GM11168 (cell line): ENCODE measurements at regions not wholly inside any gene's neighbourhood (a gene's known extent, or its start where the extent isn't known, plus 50 kb on each side); places are given as distances from the start of the nearest gene placed in this dataset.

Experiments
- in situ Hi-C: fragments of 300-500 bp; cut with MboI; formaldehyde crosslinking; loops from one replicate; pipeline ENCODE4 v1.12.0; 2022; ENCODE audit warnings: low sequenced_read_pairs; ENCODE audit not compliant: unreplicated experiment

DNA sequence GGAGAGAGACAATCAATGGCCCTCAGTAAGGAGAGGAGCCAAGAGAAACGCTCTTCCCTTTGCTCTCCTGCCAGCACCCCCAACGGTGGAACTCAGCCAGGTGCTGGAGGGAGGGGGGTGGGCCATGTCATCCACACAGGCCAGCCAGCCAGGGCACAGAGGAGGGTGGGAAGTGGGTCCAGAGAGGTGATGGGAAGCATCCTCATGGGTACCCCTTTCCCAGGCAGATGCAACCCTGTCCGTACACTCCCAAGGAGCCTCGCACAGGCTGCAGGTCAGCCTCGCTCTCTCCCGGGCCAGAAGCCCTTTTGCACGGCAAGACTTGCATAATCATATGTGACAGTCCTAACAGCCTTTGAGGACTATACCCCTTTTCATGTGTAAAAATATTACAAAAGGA, 142.0 kb upstream of the NAMPT start:
- in situ Hi-C loops: no loop called here

DNA sequence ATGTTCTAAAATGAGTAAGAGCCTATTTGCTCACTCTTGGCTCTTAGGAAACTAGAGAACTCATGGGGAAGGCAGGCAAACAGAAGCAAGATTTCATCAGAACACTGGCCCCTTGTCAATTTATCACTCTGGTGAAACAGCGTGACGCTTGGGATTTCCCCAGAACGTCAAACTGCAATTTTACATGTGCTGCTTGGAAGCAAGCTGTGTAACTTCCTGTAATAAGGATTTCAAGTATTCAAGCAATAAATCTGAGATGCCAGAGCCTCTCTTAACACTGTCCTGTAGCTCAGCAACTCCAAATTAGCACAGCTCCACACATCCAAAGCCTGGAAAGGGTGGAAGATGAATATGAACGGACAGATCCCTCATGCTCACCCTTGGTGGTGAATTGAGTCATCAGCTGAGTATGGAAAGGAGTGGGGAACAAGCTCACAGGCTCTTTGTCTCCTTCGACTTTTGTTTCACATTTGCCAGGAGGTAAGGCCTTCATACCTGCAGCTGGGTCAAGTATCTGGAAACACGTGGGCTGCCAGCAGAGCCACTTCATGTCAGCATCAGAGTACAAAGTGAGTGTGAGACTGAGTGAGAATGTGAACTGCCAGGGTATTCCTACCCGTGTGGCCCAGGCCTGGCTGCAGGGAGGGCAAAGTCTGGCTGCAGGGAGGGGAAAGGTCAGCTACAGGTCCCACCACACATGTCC, 140.4 kb upstream of the NAMPT start:
- in situ Hi-C loops: no loop called here

DNA sequence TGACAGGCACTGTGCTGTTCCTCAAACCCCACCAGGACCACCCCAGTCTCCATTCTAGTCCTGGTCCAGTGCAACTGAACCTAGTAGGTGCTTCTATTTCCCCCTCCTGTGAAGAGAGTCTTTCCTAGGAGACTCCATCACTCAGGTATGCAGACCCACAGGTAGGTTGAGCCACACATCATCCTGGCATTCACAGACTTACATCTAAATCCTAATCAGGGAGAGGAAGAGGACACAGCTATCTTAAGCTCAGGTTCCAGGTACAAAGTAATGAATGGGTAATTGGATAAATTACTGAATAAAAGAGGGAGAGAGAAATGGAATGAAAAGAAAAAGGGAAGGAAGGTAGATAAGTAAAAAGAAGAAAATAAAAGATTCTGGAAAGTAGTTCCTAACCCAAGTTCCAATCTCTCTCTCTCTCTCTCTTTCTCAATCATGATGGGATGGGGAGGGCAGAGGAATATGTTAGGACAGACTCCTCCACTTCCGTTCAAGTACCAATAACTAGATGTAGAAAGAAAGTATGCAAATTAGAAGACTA, 139.8 kb upstream of the NAMPT start:
- in situ Hi-C loops: no loop called here

DNA sequence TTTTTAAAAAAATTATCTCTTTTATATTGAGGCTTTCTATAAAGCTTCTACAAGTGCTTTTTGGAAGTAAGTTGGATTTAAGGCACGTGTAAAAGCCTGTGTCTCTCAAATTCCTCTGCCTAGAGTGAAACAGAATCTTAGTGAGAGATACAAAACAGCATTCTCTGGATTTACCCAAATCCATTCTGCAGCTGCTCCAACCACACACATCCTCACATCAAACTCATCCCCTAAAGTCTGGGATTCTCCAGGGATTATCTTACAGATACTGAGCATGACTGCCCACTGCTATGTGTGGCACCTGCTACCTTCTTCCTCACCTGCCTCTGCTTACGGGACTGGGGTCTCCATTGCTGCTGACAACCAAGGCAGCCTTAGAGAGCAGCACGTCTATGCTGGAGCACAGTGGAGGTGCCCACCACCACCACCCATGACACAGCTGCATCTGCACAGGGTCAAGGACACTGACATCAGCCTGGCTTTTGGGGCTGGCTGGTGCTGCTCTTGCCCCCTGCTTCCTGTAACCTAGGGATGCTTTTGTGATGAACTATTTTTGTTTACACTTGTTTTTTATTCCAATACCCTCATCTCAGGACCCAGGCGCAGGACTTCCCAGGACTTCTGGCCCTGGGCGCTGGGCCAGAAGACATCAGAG, 139.2 kb upstream of the NAMPT start:
- in situ Hi-C loops: no loop called here

DNA sequence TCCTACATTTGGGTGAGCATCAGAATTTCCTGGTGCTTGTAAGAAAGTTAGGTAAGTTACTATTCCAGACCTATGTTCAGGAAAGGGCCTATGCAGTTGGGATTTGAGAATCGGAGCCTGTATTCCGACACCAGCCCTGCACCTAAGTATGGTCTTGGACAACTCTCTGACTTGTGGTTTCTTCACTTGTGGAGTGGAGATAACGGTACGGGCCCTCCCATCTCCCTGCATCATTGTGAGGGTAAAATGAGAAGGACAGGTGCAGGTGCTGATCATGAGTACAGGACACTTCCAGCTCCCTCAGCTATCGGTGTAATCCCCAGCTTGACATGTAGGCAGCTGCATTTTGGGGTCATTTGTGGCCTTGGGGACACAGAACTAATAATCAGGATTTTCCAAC, 138.3 kb upstream of the NAMPT start:
- in situ Hi-C loops: no loop called here

DNA sequence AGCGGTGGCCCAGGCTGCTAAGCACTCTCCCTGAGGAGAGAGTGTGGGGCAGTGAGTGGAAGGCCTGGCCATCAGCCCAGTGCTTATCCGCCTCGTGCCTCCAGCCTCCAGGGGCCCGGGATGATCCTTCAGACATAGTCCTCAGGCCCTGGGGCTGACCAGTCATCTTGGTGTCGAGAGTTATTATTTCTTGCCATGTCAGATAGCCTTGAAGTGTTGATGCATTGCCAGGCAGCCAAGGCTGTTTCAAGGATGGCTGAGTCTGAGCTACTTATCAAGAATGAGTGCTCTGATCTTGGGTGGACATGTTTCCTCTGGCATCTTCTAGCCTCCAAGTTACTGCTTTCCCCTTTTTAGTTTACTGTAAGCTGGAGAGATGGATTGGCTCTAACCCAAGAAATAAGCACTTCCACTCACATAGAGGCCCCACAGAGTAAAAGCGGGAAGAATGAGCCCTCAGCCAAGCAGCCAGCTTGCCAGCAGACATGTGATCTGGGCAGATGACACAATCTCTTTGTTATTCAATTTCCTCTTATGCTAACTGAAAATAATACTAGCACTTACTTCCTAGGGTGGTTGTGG, 136.5 kb upstream of the NAMPT start:
- in situ Hi-C loops: no loop called here

DNA sequence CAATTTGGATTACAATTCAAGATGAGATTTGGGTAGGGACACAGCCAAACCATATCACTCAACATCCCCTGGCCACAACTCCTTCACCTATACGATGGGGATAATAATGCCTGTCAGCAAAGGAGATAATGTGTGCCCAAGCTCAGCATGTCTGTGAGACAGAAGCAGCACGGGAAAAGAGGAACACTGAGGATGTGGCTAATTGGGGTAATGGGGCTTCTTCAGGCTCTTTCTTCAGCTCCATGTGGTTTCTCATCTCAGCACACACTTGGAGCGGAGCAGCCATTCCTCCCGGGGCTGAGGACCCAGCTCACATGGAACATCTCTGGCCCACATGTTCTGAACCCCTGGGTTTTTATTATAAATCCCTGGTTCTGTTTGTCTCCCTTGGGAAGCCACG, 136.0 kb upstream of the NAMPT start:
- in situ Hi-C loops: no loop called here

DNA sequence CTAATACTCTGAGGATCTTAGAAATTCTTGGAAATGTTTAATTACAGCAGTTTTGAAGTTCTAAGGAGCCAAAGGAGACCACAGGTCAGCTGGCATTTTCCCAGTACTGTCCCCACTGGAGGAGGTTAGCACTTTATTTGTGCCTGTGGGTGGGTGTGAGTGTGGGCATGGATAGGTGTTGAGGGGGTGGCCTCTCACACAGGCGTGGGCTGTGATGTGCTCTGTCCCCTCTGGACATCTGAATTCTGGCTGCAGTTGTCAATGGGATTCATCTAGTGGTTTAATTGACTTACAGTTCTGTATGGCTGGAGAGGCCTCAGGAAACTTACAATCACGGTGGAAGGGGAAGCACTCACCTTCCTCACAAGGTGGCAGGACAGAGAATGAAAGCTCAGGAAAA, 135.4 kb upstream of the NAMPT start:
- in situ Hi-C loops: no loop called here

DNA sequence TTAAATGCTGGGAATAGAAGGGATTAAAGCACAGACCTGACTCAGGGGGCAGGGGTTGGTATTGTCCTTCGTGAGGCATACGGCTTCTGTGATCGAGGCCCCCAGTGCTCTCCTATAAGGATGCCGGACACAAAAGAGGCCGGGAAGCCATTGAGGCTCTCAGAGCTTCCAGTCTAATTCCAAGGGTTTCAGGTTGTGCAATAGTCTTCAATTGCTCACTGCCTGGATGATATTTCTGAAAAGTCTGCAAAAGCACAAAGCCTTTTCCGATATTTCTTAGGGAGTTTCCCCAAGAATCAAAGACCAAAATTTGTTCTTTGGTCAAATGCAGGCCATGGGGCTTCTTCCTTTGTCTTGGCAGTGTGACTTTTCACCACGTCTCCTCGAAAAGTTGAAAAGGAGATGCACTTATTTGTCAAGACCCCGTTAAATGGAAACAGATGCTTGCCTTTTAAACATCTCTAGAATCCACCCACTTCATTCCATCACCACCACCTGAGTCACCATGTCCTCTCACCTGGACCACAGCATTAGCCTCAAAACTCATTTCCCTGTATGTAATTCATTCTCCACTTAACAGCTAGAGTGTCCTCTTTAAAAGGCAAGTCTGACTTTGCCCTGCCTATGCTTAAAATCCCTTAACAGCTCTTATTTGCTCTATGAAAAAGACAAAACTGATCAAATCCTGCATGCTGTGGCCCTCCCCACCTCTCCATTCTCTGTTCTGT, 134.8 kb upstream of the NAMPT start:
- in situ Hi-C loops: no loop called here

DNA sequence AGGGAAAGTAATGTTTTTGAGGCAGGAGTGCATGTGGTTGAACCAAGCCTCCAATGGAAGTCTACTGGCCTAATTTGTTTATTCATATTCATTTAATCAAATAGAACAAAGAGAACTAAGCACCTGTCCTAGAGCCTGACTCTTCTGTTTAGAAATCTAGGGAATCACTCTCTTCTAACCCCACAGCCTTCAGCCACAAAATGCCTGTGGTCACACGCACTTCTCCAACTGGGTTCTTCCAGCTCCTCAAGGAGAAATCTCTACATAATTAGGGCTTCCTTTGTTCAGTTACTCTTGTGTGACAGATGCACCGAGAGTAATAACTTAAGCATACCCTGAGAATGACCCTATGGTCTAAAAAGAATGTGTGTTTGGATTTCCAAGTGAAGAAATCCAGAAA, 133.7 kb upstream of the NAMPT start:
- in situ Hi-C loops: no loop called here

DNA sequence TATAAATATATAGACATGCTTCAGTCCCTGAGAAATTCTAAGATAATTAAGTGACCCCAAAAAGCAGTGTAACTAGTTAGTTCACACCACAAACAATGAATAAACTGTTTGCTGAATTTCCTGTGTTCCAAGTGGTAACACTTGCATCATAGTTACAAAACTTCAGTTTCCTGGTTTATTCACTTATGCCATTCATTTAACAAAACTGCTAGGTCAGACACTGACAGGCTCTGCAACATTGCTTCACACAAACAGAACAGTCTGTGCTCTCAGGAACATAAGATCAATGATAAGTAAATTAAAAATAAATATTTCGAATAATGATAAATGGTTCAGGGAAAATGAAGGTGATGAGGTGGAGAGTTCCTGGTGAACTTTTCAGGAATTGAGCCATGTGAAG, 133.3 kb upstream of the NAMPT start:
- in situ Hi-C loops: no loop called here

DNA sequence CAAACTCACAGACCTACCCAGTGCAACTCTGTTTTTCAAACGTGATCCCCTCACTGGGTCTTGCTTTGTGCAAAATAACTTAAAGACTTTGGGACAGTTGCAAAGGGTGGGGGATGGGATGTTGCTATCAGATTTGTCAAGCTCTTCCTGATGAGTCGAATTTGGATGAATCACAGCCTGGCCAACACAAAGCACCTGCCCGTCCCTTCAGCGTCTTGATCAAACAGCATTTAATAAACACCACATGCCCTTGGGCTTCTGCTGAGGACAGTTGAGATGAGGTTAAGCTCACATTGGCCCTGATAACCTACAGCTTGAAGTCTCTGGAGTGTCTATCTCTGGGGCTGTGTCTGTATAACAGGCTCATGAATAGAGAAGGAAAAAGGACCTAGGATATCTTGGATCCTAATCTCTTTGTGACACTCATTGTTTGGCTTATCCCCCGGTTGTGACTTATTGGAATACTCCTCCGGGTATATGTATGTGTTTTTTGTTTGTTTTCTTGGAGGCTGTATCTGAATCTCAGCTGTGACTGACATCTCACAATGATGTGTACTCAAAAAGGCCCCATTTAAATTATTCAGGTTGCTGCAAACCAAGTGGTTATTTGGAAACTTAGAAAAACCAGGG, 132.6 kb upstream of the NAMPT start:
- in situ Hi-C loops: no loop called here

DNA sequence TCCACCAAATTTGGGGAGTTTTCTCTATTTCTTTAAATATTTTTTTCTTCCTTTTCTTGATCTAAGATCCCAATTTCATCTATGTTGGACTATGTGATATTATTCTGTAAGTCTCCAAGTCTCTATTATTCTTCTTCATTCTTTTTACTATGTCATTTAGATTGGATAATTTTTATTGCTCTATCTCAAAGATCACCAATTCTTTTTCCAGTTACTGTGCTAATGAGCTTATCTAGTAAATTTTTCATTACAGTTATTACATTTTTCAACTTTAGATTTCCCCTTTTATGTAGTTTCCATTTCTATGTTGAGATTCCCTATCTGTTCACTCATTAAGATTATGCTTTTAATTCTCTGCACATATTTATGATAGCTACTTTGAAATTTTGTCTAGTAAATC, 131.6 kb upstream of the NAMPT start:
- in situ Hi-C loops: no loop called here

DNA sequence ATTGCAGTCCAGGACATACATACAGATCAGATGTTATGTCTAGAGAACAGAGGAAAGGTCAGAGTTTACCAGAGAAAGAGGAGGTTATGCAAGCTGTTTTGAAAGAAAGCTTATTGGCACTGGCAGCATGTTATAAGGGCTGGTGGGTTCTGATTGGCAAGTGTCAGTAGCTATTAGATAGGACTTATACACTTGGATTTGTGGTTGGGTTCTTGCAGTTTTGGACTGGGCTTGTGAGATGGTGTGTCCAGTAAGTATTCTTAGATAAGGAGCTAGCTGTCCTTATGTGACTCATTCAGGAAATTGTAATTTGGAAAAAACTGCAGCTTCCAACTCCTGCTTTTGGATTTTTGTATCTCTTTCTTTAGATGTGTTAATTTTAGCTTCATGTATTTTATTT, 130.7 kb upstream of the NAMPT start:
- in situ Hi-C loops: no loop called here

DNA sequence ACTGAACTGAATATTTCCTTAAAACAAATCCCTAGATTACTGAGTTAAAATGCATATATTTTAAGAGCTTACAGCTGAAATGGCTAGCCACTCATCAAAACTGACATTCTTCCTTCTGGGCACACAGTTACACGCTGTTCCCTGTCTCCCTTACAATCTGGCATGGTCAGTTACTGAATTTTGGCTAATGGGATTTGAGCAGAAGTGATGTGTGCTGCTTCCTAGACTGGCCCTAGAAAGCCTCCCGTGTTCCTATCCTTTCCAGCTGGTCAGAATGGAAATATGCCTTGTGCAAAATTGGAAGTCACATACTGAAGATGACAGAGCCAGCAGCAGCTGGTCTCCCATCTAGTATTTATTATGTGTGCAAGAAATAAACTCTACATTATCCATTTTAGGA, 128.7 kb upstream of the NAMPT start:
- in situ Hi-C loops: no loop called here

DNA sequence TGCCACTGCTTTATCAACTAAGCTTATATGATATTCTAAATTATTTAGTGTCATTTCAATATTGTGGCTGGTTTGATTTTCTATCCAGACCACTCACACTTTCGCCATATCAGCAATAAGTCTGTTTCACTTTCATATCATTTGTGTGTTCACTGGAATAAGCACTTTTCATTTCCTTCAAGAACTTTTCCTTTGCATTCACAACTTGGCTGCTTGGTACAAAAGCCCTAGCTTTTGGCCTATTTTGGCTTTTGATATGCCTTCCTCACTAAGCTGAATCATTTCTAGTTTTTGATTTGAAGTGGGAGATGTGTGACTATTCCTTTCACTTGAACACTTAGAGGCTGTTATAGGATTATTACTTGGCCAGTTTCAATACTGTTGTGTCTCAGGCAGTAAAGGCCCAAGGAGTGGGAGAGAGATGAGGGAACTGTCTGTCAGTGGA, 120.9 kb upstream of the NAMPT start:
- in situ Hi-C loops: no loop called here

DNA sequence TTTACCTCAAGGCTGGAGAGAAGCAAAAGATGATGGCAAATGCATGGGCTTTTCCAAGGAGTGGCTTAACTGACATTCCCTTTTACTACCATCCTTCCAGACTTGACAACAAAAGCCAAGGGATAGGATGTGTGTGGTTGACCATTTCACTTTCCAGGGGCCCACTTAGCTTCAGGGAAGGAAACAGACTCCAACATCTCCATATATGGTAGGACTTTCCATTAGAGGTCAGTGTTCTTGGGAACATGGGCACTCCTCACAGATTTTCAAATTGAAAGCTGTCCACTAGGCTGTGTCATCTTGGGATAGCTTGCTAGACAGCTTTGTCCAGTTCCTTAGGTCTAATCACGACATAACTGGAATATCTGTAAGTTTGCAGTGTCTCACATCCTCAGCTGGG, 118.1 kb upstream of the NAMPT start:
- in situ Hi-C loops: no loop called here

DNA sequence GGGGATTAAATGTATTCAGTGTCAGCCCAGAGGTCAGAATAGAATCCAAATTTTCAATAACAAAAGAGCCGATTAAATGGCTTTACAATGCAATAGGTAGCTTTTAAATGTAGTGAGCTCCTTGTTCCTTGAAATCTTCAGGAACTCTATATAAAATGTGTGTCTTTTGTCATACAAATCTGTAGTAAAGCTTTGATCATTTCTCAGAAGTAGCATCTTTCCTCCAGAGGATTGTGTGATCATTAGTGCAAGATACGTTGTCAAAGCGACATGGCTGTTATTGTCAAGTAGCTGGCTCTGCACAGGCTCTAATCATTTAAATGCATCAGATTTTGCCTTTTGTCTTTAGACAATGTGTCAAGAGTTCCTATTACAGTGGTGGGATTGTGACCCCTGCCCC, 116.1 kb upstream of the NAMPT start:
- in situ Hi-C loops: no loop called here

DNA sequence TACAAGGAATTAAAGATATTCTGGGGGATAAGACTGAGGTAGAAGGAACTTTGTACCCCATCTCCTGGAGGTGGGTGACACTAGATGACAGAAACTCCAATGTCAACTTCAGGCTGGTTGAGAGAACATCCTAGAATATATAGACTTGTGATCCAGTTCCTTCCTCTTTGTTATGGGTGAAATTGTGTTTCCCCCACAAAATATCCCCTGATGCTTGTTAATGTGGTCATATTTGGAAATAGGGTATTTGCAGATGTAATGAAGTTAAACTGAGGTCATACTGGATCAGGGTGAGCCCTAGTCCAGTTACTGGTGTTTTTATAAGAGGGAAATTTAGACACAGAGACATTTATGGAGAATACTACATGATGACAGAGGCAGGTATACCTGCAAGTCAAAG, 114.0 kb upstream of the NAMPT start:
- in situ Hi-C loops: no loop called here

DNA sequence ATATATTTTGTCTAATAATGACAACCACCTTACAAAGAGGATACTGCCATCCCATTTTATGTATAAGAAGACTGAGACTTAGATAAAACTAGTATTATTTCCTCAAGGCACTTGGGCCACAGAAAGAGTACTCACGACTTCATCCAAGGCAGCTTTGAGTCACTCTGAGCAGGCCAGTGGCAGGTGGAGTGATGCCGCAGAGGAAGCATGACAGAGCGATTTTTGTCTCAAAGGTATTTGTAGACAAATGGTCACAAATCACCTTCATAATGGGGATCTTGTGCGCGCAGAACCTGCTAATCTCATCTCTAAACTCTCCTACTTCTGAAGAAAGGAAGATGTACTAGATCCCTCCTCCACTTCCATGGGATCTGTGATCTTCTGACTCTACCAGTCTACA, 113.2 kb upstream of the NAMPT start:
- in situ Hi-C loops: no loop called here

DNA sequence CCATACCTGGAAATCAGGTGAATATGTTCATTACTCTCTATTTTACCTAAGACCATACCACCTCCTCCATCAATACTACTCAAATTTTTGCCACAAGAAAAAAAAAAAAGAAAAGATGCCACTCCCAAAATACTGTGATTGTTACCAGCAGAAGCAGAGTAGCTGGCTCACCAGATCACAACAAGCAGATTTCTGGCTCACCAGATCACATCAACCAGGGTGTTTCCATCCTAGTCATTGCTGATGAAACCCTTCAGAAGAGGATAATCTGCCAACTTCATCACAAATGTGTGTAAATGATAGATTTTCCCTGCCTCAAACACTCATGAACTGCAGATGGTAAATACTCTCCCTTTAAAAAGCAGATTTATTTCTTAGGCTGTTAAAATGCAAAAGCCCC, 109.7 kb upstream of the NAMPT start:
- in situ Hi-C loops: no loop called here
